ENCODE measurements at regions not wholly inside any gene's neighbourhood (a gene's known extent, or its start where the extent isn't known, plus 50 kb on each side); places are given as distances from the start of the nearest gene placed in this dataset.

GRCh38 chrX:42269186-42269585 lies 345.8 kb upstream of the CASK start:
- no peak for TF ChIP-seq CTCF (IDR thresholded peaks at IDR 0.05)
- TF ChIP-seq EP300 (IDR thresholded peaks at IDR 0.05; ENCODE audit: low read depth), result no peak

Measured in transverse colon (tissue), 3 donors.